Omental fat pad (tissue), 3 donors: ENCODE measurements at regions not wholly inside any gene's neighbourhood (a gene's known extent, or its start where the extent isn't known, plus 50 kb on each side); places are given as distances from the start of the nearest gene placed in this dataset.

Experiments used
- ATAC-seq: fragments of 150-250 bp; one replicate; pipeline ENCODE4 v1.9.1; 2016; ENCODE audit warnings: mild to moderate bottlenecking, moderate library complexity; ENCODE audit not compliant: low FRiP score
- DNase-seq: peaks from one replicate; pipeline ENCODE4 v3.0.0-alpha.2; 2019; ENCODE audit warnings: low spot score
- TF ChIP-seq, protein P1 (sequence below), 3 donors: fragments of 450-650 bp; IDR thresholded peaks; one replicate each; pipeline ENCODE4 v1.5.1; 2016 to 2017; ENCODE audit warnings: antibody characterized with exemption in 3 of 3, mild to moderate bottlenecking in 3 of 3, moderate library complexity in 2 of 3

- TF ChIP-seq, protein P1, sequence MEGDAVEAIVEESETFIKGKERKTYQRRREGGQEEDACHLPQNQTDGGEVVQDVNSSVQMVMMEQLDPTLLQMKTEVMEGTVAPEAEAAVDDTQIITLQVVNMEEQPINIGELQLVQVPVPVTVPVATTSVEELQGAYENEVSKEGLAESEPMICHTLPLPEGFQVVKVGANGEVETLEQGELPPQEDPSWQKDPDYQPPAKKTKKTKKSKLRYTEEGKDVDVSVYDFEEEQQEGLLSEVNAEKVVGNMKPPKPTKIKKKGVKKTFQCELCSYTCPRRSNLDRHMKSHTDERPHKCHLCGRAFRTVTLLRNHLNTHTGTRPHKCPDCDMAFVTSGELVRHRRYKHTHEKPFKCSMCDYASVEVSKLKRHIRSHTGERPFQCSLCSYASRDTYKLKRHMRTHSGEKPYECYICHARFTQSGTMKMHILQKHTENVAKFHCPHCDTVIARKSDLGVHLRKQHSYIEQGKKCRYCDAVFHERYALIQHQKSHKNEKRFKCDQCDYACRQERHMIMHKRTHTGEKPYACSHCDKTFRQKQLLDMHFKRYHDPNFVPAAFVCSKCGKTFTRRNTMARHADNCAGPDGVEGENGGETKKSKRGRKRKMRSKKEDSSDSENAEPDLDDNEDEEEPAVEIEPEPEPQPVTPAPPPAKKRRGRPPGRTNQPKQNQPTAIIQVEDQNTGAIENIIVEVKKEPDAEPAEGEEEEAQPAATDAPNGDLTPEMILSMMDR (IDR thresholded peaks at IDR 0.05), result no peak
- no peak for DNase-seq
- no peak for ATAC-seq
Measured at GRCh38 chr9:1946526-1947283, 68.4 kb upstream of the SMARCA2 start.

DNA sequence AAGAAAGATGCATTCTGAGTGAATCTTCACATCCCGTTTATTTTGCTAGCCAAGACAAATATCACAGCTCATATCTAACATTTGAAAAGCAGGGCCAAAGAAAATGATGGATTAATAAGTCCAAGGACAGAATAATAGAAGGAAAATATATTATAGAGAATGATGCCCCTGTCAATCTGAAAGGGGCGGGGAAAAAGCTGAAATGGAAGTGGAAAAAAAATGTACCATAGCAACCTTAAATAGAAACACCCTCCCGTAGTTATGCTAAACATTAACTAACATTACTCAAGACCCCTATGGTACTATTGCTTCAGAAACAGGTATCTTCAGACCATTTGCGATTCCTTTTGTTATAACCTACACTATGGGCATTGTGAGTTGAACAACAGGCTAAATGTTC, 67.7 kb upstream of the SMARCA2 start:
- ATAC-seq (no peak), DNase-seq (no peak)
- TF ChIP-seq, protein P1 (IDR thresholded peaks at IDR 0.05), result no peak

DNA sequence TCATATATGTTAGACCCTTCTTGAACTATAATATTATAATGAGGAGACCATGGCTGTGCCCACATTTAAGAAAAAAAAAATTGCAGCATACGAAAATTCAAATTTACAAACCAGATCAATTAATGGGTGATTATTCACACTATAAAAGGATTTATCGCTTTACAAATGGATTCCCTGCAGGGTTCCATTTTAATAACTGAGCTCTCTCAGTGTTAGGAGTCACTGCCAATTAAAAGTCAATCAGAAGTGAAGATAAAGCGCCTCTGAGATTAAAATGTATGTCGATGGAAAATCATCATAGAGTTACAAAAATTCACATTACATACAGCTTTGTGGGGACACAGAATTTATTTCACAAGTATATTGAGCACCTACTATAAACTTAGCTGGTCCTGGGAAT, 66.6 kb upstream of the SMARCA2 start:
- TF ChIP-seq, protein P1 (IDR thresholded peaks at IDR 0.05), result no peak
- ATAC-seq (no peak), DNase-seq (no peak)

DNA sequence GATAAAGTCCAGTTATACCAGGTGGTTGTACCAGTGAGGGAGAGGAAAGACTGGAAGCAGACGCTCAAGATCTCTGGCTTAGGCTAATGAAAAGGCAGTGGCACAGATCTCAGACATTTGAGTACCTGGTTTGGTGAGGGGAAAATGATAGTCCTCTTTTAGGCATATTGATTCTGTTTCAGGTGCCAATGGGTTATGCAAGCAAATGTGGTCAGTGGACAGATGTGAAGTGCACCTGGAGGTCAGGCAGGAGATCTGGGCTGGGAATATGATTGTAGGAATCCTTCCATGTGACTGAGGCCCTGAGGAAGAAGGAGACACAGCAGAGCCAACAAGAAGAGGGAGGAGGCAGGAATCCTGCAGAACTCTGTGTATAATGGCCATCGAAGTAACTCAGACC, 63.7 kb upstream of the SMARCA2 start:
- ATAC-seq (no peak), DNase-seq (no peak)
- TF ChIP-seq, protein P1 (IDR thresholded peaks at IDR 0.05), result no peak

GRCh38 chr9:1952001-1952400, 63.1 kb upstream of the SMARCA2 start:
- ATAC-seq (no peak), DNase-seq (no peak)
- TF ChIP-seq, protein P1 (IDR thresholded peaks at IDR 0.05), result no peak

DNA sequence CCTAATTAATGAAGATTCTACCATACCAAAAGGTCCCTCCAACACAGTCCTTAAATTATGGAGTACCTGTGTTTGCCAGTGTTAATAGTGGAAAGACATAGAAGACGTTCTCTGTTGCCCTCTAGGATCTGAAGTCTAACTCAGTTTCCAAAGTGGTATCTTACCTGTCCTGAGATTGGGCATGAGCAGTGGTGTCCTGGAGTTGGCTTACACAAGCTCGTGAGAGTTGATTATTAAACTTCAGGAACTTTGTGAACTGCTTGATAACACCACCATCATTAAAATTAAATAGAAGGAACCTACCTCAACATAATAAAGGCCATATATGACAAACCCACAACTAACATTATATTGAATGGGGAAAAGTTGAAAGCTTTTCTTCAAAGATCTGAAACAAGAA, 60.9 kb upstream of the SMARCA2 start:
- ATAC-seq (no peak), DNase-seq (no peak)
- TF ChIP-seq, protein P1 (IDR thresholded peaks at IDR 0.05), result no peak

DNA sequence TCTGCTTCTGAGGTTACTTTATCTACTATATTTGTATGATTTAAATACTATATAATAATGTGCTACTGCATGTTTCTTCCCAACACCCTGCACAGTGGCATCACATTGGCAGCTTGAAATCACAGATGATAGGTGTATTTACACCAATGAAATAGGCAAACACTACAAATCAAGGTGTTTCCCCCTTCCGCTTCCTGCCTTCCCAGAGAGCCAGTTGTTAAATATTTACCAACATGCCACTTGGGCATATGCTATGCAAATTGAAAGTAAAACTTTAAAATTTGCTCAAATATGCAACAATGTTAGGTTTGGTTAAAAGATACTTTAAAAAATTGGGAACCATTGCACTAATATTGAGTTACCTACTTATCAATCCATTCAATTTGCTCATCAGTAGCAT, 58.2 kb upstream of the SMARCA2 start:
- TF ChIP-seq, protein P1 (IDR thresholded peaks at IDR 0.05), result no peak
- ATAC-seq (no peak), DNase-seq (no peak)
